ENCODE measurements at regions not wholly inside any gene's neighbourhood (a gene's known extent, or its start where the extent isn't known, plus 50 kb on each side); places are given as distances from the start of the nearest gene placed in this dataset.

GRCh38 chr4:64614276-64614675, 205.0 kb upstream of the TECRL start:
- Histone ChIP-seq H3K4me2 (ENCODE audit: low read length) (no peak overlapping the region), H3K79me2 (ENCODE audit: insufficient read depth, low read length) (no peaks in the 10 kb centered on the region), H3K36me3 (ENCODE audit: control insufficient read depth in 1 of 2, insufficient read depth in 2 of 2, low read length in 2 of 2) (no peaks in the 10 kb centered on the region), H3K4me1 (ENCODE audit: control insufficient read depth in 1 of 2, insufficient read depth in 2 of 2, low read length in 2 of 2) (no peaks in the 10 kb centered on the region), H2AFZ (ENCODE audit: low read depth, low read length, poor library complexity, severe bottlenecking) (no peak overlapping the region), H3K27ac (ENCODE audit: low read depth, low read length) (no peak overlapping the region), H3K27me3 (ENCODE audit: insufficient read depth, low read length) (no peaks in the 10 kb centered on the region), H3K9me2 (ENCODE audit: insufficient read depth) (no peaks in the 10 kb centered on the region), H3K4me3 (replicated peaks in 1 of 2; ENCODE audit: low read depth in 1 of 2, low read length in 2 of 2) (no peak overlapping the region), H4K20me1 (ENCODE audit: insufficient read depth) (no peaks in the 10 kb centered on the region), H3K9ac (ENCODE audit: low read length) (no peak overlapping the region), H3K9me3 (ENCODE audit: control insufficient read depth in 1 of 2, insufficient read depth in 1 of 2, low read depth in 1 of 2, low read length in 2 of 2) (peaks cover 0 to 4% of the 10 kb centered on the region in 2 experiments; a peak in 2 of 4 replicates)
- DNase-seq (ENCODE audit: low read depth, low spot score) (no peak), ATAC-seq (no peak)
- TF ChIP-seq YY1 (IDR thresholded peaks at IDR 0.05; ENCODE audit: extremely low read depth, insufficient replicate concordance, low read depth, low read length) (no peak), EZH2 (IDR thresholded peaks at IDR 0.05) (no peak), FOSL1 (IDR thresholded peaks at IDR 0.05; ENCODE audit: low read depth) (no peak), ATF3 (IDR thresholded peaks at IDR 0.05) (no peak), CBX3 (IDR thresholded peaks at IDR 0.05; ENCODE audit: low read depth) (no peak), EGR1 (IDR thresholded peaks at IDR 0.05; ENCODE audit: low read depth) (no peak), ZFX (IDR thresholded peaks at IDR 0.05) (no peak), SRF (IDR thresholded peaks at IDR 0.05; ENCODE audit: low read depth) (no peak), POLR2AphosphoS5 (IDR thresholded peaks at IDR 0.05; ENCODE audit: low read depth, low read length) (no peak), JUND (IDR thresholded peaks at IDR 0.05) (no peak), ZBTB33 (IDR thresholded peaks at IDR 0.05; ENCODE audit: extremely low read depth, insufficient replicate concordance, low read length) (no peak), POLR2A (IDR thresholded peaks at IDR 0.05; ENCODE audit: borderline replicate concordance, extremely low read depth, insufficient read depth, insufficient read length) (no peak), TCF7L2 (IDR thresholded peaks at IDR 0.05; ENCODE audit: borderline replicate concordance, extremely low read depth, insufficient read depth, insufficient read length) (no peak), MAX (IDR thresholded peaks at IDR 0.05) (no peak)
- intact Hi-C loops (cut with micrococcal nuclease), result no loop called here
- POLR2A ChIA-PET, result no interaction called here
- RAD21 ChIA-PET (ENCODE audit: low non-redundant PET in 1 of 2, low total read pairs in 2 of 2, uncharacterized antibody in 2 of 2, unreplicated experiment in 2 of 2), result no interaction called here
- BruUV-seq (replicated peaks), result no TSS peak
- CTCF ChIA-PET, result no interaction called here

All from HCT116 (cell line).